H1 (cell line): ENCODE measurements at regions not wholly inside any gene's neighbourhood (a gene's known extent, or its start where the extent isn't known, plus 50 kb on each side); places are given as distances from the start of the nearest gene placed in this dataset.

Source experiments
- CEBPB ChIP-seq: IDR thresholded peaks from 2 replicates; pipeline ENCODE4 v1.6.1; 2012; ENCODE audit warnings: low read depth, low read length
- CTBP2 ChIP-seq: IDR thresholded peaks from 2 replicates; pipeline ENCODE4 v1.7.0; 2011; ENCODE audit warnings: borderline replicate concordance, mild to moderate bottlenecking, moderate library complexity, mixed read lengths, low read length; ENCODE audit not compliant: insufficient read depth, insufficient read length
- GTF2F1 ChIP-seq: IDR thresholded peaks from 2 replicates; pipeline ENCODE4 v1.6.1; 2012; ENCODE audit warnings: low read depth, low read length, improper control_type of control experiment, borderline replicate concordance
- KDM1A ChIP-seq: fragments of 200-600, 300-600 bp; sonication (generic); IDR thresholded peaks from 2 replicates; pipeline ENCODE4 v1.7.1; 2016; ENCODE audit warnings: mild to moderate bottlenecking, low read length, borderline replicate concordance
- PHF8 ChIP-seq: fragments of 200-600 bp; sonication (generic); conservative IDR thresholded peaks from 2 replicates; pipeline ENCODE4 v1.7.1; 2012; ENCODE audit warnings: low read depth, mild to moderate bottlenecking, inconsistent platforms, low read length, moderate library complexity
- SP4 ChIP-seq: IDR thresholded peaks from 2 replicates; pipeline ENCODE4 v1.6.1; 2012; ENCODE audit warnings: low read length, inconsistent platforms
- TAF7 ChIP-seq: optimal IDR thresholded peaks from 2 replicates; pipeline ENCODE3; 2011; ENCODE audit warnings: low read depth, mild to moderate bottlenecking, inconsistent platforms, low read length, moderate library complexity, borderline replicate concordance

- TF ChIP-seq PHF8 (no peak), CEBPB (no peak), SP4 (no peak), TAF7 (no peak), CTBP2 (no peak), GTF2F1 (no peak), KDM1A (no peak)
Observed at GRCh38 chr6:47391675-47392074, 82.0 kb upstream of the TNFRSF21 start (continued).
